NCI-H69 (cell line): ENCODE measurements at regions not wholly inside any gene's neighbourhood (a gene's known extent, or its start where the extent isn't known, plus 50 kb on each side); places are given as distances from the start of the nearest gene placed in this dataset.
A peak's percentile ranks its signal among the peaks of the same experiment; 100 is the strongest.

Source experiments
- DNase-seq: peaks from one replicate; lab custom pipeline; 2025; lab: John Stamatoyannopoulos, UW

DNA sequence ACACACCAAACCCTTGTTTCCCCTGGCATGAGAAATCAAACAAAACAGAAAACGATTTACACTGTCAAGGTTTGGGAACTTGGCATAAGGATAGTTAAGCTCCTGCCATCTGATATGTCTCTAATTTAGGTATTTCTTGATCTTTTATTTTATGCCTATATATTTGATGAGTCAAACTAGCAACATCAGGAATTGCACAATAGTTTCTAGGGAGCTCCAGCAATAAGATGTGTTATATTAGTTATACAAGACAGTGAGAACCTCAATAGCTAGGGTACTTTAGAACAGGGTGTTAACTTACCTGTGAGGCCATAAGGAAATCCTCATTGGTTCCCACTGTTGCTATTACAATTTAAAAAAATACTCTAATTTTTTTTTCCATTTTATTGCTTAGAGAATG lies 474.2 kb downstream of the GBA3 start:
- DNase-seq = no peak

DNA sequence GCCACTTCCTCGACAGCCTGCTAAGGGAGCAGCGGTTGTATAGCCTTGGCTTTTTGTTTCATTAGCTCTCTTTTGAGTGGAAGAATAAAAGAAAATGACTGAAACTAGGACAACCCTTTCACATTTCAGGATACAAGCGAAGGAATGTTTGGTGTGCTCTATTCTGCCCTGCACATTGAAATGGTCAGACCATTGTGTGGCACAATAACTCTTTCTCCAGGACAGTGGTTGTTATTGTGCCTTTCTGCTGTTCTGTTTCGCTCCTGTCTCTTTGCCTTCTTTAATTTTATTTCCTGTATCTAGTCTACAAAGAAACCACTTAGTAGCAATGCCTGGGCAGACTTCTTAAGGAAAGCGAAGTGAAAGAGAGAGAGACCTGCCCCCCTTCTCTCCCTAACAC lies 473.7 kb downstream of the GBA3 start:
- DNase-seq = no peak

DNA sequence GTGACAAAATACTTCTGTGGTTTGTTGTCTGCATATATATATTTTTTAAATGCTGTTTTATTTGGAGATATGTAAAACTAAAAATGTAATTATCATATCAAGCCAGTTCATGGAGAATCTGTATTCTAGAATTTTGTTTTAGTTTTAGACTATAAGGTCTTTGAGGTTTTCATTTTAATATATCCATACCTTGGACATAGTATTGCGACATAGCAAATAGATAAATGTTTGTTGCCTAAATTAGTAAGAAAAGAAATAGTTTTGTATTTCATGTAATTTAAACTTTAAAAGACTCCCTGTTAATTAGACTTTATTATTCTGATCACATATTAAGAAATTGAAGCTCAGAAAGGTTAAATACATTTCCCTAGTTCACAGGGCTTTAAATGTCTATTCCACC lies 472.9 kb downstream of the GBA3 start:
- no peak for DNase-seq

DNA sequence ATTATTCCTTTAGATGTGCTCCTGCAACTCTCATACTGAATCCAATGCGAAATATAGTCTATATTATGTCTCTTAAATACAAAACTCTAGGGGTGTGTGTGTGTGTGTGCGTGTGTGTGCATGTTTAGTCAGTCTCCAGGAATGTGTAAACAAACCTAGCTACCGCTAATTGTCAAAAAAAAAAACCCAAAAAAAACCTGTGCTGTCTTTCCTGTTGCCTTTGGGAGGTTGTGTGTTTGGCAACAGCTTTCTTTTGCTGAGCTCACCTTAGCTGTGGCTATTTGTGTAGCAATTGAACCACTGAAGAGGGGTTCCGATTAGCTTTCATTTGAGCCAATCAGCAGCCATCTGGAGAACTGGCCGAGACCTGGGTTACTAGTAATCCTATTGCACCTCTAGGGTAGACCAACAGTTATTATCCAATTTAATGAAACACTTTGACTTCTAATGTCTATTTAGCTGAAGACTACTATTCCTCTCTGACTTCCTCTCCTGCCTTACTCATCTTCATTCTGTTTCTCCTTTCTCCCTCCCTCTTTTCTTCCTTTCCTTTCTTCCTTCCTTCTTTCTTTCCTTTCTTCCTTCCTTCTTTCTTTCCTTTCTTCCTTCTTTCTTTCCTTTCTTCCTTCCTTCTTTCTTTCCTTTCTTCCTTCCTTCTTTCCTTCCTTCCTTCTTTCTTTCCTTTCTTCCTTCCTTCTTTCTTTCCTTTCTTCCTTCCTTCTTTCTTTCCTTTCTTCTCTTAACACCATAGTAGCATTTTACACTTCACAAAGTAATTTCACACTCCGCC lies 471.1 kb downstream of the GBA3 start:
- peak; percentile 20 for DNase-seq

DNA sequence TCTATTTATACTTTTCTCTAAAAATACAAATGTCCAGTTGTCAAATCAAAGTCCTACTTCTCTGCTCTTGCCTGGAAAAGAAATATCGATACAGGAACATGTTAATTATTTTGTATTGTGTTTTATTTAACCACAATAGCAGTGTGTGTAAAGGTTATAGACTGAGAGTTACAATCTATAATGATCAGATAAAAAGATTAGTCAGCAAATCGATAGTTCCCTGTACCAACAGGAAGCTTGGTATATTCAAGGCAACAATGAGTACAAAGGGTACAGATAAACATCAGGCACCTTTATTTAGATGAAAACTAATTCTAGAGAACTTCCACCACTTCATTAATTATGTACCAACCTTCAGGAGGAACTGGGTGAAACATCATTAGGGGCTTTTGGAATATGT lies 469.5 kb downstream of the GBA3 start:
- DNase-seq = no peak

DNA sequence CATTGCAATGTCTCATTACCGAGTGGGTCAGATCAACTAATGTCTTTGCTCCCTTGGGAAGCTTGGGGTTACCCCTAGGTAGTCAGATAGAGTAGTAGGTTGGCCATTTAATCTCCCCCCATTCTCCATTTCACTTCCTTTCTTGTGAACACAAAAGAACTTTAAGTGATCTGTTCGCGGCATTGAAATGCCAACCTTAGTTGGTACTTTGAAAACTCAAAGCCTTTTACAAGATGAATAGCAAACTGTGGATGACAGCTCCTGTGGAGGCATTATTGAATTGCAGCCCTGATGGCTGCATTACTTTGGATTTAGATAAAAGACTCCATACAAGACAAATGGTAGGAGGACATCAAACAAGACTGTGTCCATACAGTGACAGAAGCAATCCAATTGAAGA lies 469.1 kb downstream of the GBA3 start:
- peak; percentile 82 for DNase-seq

DNA sequence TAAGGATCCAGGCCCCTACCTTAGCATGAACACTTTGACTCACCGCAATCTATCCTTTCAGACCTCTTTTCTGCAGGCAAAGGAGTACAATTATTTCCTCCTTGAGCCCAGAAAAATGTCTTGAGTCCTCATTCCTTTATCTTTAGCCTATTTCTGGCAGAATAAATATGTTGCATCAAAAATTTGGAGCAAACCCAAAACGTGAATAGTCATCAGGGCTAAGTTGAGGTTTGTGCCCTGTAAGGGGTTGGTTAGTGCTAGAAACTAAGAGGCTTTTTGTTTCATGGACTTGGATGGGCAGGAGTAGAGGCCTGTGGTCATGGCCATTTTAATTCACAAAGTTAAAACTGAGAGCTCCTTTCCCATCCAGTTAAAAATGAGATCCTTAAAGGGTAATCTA lies 460.3 kb downstream of the GBA3 start:
- no peak for DNase-seq

DNA sequence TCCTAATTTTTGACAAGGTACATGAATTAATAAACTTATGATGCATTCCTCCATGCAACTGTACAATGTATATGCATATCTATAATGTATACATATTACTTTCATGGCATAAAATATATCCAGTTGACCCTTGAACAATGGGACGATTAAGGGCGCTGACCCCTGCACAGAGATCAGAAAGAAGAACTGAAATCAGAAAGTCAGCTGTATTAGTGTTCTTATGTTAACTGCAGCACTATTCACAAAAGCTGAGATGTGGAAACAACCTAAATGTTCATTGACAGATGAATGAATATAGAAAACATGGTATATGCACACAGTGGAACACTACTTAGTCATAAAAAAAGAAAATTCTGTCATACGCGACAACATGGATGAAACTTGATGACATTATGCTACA lies 457.1 kb downstream of the GBA3 start:
- DNase-seq = no peak

DNA sequence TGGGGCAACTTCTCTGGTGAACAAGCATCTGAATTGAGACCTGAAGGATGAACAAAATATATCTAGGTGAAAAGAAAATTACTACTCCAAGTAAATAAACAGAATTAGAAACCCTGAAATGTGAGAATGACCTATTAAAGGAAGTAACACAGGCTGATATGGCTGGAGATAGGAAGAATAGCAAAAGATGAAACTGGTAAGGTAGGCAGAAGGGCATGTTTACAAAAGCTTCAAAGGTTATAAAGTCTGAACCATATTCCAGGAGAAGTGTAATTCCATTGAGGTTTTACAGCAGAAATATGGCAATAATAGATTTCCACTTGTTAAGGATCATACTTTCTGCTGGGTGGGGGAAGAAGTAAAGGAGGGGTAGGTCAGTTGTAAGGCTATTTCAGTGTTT lies 452.0 kb downstream of the GBA3 start:
- DNase-seq = no peak

DNA sequence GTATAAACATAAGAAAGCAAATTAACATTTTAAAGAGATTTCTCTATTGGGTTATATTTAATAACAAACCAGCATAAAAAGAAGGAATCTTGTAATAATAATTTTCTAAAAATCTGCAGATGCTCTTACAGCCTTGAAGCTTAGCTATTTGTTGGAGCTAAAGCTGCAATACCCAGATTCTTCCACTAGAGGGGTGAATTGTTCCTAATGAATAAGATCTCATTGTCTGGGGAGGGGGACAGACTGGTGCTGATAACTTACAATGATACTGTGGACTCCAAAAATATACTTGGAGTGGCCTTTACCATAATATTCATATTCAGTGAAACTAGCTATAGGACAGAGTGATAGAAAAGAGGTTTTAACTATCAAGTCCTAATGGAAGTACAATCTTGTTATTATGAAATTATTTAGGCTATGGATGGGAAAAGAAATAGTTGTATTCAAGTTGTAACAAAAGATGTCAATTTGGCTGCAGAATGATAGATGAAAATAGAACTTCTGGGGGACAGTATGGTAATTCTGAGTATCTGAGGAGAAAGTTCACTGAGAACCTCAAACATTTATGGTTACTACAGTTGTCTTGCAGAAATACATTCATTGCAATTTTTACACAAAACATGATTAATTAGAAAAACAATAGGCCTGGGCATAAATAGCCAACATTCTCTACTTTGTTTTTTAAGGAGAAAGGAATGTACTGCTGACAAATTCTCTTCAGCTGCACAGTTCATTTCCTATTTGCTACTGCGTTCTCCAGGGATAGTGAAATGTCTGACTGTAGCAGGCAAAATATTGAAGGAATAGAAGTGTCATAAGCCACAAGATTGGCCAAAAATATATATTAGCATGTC lies 443.3 kb downstream of the GBA3 start:
- peak; percentile 75 for DNase-seq

DNA sequence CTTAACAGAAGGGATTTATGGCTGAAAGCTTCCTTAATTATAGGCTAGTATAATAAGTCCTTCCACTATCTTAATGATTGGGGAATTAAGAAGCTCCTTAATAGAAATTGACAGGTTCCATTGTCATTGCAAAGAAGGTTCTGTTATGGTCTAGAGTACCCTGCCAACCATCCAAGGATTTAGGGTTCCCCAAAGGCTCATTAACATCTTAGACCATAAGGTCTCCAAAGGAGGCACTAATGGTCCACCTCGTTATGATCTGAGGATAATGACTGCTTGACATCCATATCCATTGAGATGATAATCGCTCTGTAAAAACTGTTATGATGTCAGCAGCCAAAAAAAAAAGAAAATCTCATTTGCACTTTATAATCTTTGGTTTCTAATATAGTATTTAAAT lies 441.6 kb downstream of the GBA3 start:
- peak; percentile 82 for DNase-seq

DNA sequence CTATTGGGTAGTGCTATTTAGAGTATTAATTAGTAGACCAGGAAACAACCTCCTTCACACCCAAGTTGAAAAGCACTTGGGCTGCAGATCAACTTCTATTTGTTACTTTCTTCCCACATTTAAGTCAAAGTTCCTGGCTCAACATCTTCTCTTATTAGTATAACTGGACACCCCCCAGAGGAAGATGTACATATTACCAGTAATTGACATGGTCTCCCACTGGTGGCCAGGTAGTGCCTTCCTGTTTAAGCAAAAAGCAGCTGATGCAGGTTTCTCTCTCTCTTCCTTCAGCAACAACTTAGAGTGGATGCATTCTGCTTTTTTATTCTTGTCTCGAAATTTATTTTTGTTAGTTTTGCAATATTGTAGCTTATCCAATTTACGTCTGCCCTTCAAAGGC lies 438.1 kb downstream of the GBA3 start:
- peak; percentile 16 for DNase-seq

DNA sequence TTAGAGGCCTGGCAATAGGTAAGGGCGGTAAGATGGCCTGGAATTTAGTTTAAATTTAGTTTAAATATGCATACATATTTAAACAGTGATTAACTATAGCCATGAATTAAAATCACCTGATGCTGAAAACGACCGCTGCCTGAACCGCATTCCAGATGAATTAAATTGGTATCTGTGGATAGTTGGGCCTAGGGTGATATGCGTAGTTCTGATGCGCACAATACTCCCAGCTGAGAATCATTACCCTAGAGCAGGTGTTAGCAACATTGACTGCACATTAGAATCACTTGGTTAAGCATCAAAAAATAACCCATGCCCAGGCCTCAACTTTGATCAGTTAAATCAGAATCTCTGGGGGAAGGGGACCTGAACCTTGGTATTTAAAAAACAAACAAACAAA lies 432.4 kb downstream of the GBA3 start:
- no peak for DNase-seq

DNA sequence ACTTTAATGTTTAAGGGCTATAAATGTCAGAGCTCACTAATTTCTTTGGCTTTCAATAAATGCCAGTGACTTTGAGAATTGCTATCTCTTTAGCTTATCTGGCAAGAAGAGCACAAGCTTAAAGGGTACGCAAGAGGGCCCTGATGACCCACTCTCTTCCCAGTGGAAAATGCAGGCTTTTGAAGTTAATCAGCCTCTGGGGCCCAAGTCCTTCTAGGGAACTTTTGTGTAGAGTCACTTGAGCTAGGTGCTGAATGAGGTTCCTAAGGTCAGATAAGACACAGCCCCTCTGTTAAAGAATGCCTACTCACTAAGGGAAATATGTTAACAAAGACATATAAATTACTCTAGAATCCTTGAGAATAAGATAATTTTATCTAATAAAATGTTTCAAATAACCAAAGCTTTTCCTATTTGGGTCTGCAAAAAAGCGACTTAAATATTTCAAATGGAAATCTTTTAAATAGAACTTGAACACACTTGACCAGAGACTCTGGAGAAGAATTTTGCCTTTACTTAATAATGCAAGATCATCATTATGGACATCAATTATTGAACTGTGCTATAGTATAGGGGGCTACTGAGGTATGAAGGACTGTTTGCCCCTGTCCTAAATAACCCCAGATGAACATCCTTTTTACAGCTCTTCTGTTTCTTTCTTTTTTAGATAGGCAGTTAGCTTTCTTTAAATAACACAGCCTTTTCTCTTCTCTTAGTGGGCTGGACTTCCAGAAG lies 430.1 kb downstream of the GBA3 start:
- no peak for DNase-seq

DNA sequence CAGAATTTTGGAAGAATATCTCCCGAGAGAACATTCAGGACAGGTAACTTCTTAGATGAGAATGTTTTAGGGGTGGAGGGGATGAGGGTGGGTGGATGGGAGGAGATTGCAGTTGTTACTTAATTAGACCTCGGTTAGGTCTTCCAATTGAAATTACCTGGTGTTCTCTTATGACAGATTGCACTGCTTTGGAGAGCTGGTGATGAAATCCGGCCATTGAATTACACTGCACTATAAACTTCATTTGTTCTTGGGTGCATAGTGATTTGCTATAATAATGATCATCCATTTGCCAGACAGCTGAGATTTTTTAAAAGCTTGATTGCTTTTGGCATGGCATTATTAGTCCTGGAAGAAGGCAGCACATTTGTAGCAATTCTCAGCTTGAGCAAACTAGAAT lies 427.6 kb downstream of the GBA3 start:
- DNase-seq = peak; percentile 40

DNA sequence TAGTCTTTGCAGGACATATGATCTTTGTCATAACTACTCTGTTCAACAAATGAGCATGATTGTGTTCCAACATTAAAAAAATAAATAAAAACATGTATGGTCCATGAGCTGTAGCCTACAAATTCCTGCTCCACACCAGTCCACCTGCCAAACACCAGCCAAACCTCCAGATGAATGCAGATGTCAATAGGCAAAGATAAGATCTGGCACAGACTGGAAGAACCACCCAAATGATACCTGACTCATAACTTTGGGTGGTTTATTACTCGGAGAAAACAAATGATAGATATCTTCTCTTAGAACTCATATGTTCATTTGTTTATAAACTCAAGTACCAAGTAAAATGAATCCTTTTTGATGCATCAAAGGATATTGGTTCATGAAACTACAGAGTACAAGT lies 425.1 kb downstream of the GBA3 start:
- DNase-seq = no peak

DNA sequence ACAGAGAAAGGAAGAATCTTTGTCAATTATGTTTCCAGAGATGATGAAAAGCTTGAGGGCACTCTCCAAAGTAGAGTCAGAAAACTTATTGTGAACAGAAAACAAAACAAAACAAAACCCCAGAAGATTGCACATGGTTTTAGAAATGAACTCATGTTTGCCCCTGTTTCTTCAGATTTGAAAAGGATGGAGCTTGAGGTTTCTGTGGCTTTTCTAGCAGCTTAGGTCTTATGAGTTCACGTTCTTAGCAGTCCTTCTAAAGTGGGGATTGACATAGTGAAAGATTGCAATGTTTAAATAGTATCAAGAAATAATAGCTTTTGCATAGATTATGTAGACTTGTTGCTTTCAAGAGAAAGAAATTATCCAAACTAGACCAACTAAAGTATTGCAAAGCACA lies 421.8 kb downstream of the GBA3 start:
- DNase-seq = no peak

DNA sequence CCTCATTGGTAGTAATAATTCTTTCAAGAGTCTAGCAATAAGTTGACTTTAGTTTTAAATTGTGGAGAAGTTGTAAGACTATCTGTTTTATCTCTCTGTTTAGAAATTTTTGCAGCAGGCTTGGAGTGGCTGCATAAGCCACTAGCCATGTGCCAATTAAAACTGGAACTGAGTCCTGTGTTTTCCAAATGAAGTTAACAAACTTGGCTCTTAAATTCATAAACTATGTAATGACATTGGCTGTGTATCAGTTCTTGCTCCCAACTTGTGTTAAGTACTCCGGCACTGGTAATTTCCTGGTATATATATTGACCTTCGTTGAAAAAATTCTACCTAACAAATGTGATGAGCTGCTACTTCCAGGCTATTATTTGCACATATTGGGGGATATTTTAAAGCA lies 420.4 kb downstream of the GBA3 start:
- no peak for DNase-seq

DNA sequence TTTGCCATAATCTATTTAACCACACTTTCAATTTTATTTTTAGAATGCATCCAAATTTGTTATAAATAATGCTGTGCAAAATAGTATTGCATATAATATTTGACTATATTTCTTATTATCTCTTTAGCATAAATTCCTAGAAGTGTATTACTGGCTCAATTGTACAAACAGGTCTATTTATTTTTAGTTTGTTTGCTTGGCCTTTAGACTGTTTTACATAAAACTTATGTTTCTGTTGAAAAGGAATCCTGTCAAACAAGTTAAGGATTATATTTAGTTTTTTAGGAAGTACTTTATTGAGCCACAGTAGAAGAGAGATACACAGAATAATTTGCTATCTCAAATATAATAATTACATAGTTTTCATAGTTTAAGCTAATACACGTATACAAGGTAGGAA lies 413.8 kb downstream of the GBA3 start:
- no peak for DNase-seq

DNA sequence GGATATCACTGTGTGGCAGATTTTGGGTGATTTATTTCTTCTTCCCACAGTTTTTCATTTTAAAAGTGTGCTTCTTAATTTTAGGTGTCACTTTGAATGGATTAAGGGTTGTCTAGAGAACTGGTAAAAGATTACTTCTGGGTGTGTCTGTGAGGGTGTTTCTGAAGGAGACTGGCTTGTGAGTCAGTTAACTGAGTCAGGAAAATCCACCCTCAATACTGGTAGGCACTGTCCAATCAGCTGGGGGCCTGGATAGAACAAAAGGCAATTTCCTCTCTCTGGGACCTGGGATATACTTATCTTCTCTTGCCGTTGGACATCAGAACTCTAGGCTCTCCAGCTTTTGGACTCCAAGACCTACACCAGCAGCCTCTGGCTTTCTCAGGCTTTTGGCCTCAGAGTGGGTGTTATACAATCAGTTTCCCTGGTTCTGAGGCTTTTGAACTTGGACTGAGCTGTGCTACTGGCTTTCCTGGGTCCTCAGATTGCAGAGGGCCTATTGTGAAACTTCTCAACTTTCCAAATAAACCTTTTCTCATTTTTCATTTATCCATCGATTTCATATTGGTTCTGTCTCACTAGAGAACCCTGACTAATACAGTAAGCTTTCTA lies 413.1 kb downstream of the GBA3 start:
- DNase-seq = no peak

DNA sequence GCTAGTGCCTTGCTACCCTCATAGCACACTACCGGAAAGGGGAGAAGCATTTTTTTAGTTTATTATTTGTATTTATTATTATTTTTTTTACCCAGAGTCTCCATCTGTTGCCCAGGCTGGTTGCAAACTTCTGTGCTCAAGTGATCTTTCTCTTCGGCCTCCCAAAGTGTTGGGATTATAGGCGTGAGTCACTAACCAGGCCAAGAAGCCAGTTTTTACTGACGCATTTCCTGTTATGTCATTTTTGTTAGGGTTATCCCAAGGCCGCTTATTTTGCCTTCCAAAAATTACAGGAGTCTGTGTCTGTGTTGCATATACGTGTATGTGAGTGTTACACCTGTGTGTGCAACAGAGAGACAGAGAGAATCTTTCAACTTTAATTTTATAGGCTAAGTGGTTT lies 404.5 kb downstream of the GBA3 start:
- DNase-seq = no peak

DNA sequence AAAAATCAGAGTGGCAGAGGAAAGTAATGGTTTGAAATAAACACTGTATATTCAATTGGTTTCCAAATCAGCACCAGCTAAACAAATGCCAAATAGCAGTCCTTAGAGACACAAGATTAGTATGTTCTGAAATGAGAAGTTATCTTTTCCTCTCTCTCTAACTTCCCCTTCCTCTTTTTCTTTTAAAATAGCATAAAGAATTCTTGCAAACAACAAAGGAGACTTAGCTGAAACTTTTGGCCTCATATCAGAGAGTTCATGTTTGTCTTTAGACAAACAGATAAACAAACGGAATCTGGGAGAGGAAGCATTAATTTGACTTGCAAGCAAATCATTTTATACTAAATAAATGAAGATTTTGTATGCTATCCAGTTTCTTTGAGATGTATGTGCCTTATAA lies 399.0 kb downstream of the GBA3 start:
- no peak for DNase-seq

DNA sequence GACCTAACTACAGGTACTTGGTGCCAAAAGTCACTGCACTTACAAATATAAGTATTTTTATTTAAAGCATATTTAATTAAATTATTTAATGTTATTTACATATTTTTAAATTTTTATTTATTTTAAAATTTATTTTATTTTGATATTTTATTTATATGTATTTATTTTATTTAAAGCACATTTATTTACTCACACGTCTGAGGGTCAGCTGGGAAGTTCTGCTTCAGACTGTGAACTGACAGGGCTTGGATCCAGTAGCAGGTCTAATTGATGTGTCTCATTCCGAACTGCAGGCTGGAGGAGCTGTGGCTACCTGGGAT lies 392.5 kb downstream of the GBA3 start:
- DNase-seq = no peak
